CD4-positive, alpha-beta memory T cell (primary cell): ENCODE measurements at regions not wholly inside any gene's neighbourhood (a gene's known extent, or its start where the extent isn't known, plus 50 kb on each side); places are given as distances from the start of the nearest gene placed in this dataset.

Experiments used
- CTCF ChIA-PET: fragments of 350-600 bp; sonication (Branson Sonifier 250); formaldehyde crosslinking; loops from one replicate; lab custom pipeline; 2021; ENCODE audit warnings: inconsistent platforms; ENCODE audit not compliant: partially characterized antibody; lab: Charles Lee
- POLR2A ChIA-PET: fragments of 350-600 bp; sonication (Branson Sonifier 250); formaldehyde crosslinking; loops from one replicate; lab custom pipeline; 2021; ENCODE audit not compliant: partially characterized antibody; lab: Charles Lee
- DNase-seq, 5 donors: peaks; one replicate each; pipeline versions ENCODE4 v3.0.0 to v3.0.0-alpha.2; 2020 to 2022; ENCODE audit warnings: mixed read lengths in 1 of 5
- H3K27ac ChIP-seq: one replicate; pipeline ENCODE4 v1.7.0; 2013; ENCODE audit warnings: low read depth, low read length
- H3K27me3 ChIP-seq: 2 replicates; pipeline ENCODE4 v1.7.0; 2013; ENCODE audit warnings: mild to moderate bottlenecking, low read length, moderate library complexity; ENCODE audit not compliant: insufficient read depth
- H3K36me3 ChIP-seq: 2 replicates; pipeline ENCODE4 v1.7.0; 2013; ENCODE audit warnings: mild to moderate bottlenecking, low read length, moderate library complexity; ENCODE audit not compliant: insufficient read depth
- H3K4me1 ChIP-seq: 2 replicates; pipeline ENCODE4 v1.7.0; 2013; ENCODE audit warnings: mild to moderate bottlenecking, low read length, moderate library complexity; ENCODE audit not compliant: insufficient read depth
- H3K4me3 ChIP-seq, 2 donors: one replicate each; pipeline ENCODE4 v1.7.0; 2013; ENCODE audit warnings: low read length in 2 of 2, mild to moderate bottlenecking in 1 of 2
- H3K9me3 ChIP-seq, 2 donors: one replicate each; pipeline ENCODE4 v1.7.0; 2013; ENCODE audit warnings: low read length in 2 of 2, control low read depth in 1 of 2; ENCODE audit not compliant: control insufficient read depth in 1 of 2
- H3K27ac Mint-ChIP-seq, 7 donors: one replicate each; pipeline ENCODE4 v1.8.0; 2020 to 2021; ENCODE audit warnings: mixed read lengths in 7 of 7, mild to moderate bottlenecking in 6 of 7, inconsistent platforms in 3 of 7, moderate library complexity in 3 of 7
- H3K27me3 Mint-ChIP-seq, 2 donors: one replicate each; pipeline ENCODE4 v1.8.0; 2020 to 2021; ENCODE audit warnings: mixed read lengths in 2 of 2
- H3K36me3 Mint-ChIP-seq, 2 donors: one replicate each; pipeline ENCODE4 v1.8.0; 2020 to 2021; ENCODE audit warnings: mixed read lengths in 2 of 2, inconsistent platforms in 1 of 2, mild to moderate bottlenecking in 1 of 2
- H3K4me1 Mint-ChIP-seq, 4 donors: one replicate each; pipeline ENCODE4 v1.8.0; 2020 to 2021; ENCODE audit warnings: mixed read lengths in 4 of 4, mild to moderate bottlenecking in 1 of 4
- H3K4me3 Mint-ChIP-seq, 8 donors: one replicate each; pipeline ENCODE4 v1.8.0; 2020 to 2021; ENCODE audit warnings: mixed read lengths in 8 of 8, mild to moderate bottlenecking in 7 of 8, moderate library complexity in 6 of 8, inconsistent platforms in 3 of 8
- H3K9me3 Mint-ChIP-seq, 8 donors: one replicate each; pipeline ENCODE4 v1.8.0; 2020 to 2021; ENCODE audit warnings: mixed read lengths in 8 of 8, mild to moderate bottlenecking in 5 of 8, inconsistent platforms in 3 of 8, moderate library complexity in 1 of 8
- intact Hi-C: fragments of 100-400 bp; cut with micrococcal nuclease; formaldehyde crosslinking; loops from one replicate; pipeline ENCODE4 v1.15.1; 2023

DNA sequence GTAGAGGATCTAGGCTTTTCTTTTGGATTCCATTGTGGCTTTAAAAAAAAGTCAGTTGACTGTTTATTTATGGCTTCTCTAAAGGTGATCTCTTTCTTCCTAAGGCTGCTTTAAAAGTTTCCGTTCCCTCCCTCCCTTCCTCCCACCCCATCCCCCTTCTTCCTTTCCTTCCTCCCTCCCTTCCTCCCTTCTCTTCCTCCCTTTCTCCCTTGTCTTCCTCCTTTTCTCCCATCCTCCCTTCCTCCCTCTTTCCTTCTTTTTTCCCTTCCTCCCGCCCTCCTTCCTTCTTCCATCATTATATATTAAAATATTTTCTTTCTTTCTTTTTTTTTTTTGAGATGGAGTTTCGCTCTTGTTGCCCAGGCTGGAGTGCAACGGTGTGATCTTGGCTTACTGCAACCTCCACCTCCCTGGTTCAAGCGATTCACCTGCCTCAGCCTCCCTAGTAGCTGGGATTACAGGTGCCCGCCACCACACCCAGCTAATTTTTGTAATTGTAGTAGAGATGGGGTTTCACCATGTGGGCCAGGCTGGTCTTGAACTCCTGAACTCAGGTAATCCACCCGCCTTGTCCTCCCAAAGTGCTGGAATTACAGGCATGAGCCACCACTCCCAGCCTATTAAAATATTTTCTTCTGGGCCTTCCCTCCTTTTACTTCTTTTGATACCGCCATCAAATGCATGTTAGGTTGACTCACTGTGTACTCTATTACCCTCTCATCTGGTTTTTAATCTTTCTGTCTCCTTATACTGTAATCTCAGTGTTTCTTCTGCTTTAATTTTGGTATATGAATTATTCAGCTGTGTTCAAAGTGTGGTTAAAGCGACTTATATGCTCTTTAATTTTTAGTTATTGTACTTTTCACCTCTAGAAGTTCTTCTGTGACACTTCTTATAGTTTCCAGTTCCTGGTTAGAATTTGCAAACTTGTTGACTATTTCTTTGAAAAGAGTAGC is 59.2 kb upstream of the ATP5PO start:
- H3K4me3 ChIP-seq: no peak overlapping the region
- H3K36me3 Mint-ChIP-seq: peaks cover 12 to 17% of the 10 kb centered on the region in 2 donors
- H3K9me3 ChIP-seq: no peaks in the 10 kb centered on the region
- H3K4me1 Mint-ChIP-seq: peaks cover 37 to 52% (median 45%) of the 10 kb centered on the region in 4 donors
- no peaks in the 10 kb centered on the region for H3K27me3 Mint-ChIP-seq
- intact Hi-C loops: no loop called here
- no peaks in the 10 kb centered on the region for H3K27me3 ChIP-seq
- H3K27ac ChIP-seq: peak overlapping the region; percentile 58
- POLR2A ChIA-PET: interaction anchor here (0.5 to 15.3 kb wide), 7 partner anchors 8 to 101 kb away, joined by 3 to 230 read pairs (median 6); no protein-coding TSS in a partner anchor
- H3K27ac Mint-ChIP-seq: peak overlapping the region; percentile 67 to 98 (median 94)
- H3K36me3 ChIP-seq: peaks cover 9% of the 10 kb centered on the region
- H3K4me1 ChIP-seq: peaks cover 33% of the 10 kb centered on the region
- no peak for DNase-seq
- no peaks in the 10 kb centered on the region for H3K9me3 Mint-ChIP-seq
- CTCF ChIA-PET: interaction anchor here (1.4 to 2.9 kb wide), 4 partner anchors 16 to 51 kb away, joined by 3 to 7 read pairs (median 6); no protein-coding TSS in a partner anchor
- H3K4me3 Mint-ChIP-seq: peak overlapping the region in 3 of 8 donors; percentile 17 to 83 (median 61)

DNA sequence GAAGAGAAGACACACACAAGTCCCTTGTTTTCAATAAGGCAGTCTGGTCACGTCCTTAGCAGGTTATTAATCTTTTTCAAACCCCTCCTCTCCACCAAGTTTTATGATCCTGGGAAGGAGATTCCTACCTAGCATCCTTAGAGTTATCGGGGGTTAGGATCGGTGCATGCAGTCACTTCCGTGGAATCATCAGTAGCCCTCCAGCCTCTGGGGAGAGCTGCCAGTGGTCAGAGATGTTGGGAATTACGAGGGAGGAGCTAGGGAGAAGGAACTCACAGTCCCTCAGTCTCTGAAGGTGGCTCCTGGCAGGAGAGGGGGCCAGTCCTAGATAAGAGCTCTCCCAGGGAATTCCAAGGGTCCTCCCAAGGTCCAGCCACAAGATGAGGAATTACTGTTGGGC is 57.7 kb upstream of the ATP5PO start:
- H3K4me1 Mint-ChIP-seq: peaks cover 36 to 51% (median 43%) of the 10 kb centered on the region in 4 donors

DNA sequence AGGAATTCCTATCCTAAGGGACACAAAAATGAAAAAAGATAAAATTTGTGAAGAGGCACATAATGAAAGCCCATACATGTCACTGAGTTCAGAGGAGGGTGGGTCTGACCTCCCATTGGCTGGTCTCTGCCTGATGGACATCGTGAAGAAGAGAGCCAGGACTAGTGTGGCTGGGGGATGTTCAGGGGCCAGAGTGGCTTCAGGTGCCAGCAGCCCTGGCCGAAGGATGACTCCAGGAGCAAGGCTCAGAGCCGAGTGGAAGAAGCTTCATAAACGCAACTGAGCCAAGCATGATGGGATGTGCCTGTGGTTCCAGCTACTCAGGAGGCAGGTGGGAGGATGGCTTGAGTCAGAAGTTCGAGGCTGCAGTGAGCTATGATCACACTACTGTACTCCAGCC is 56.9 kb upstream of the ATP5PO start:
- Mint-ChIP-seq H3K27me3 (no peaks in the 10 kb centered on the region), H3K9me3 (no peaks in the 10 kb centered on the region), H3K4me1 (peaks cover 33 to 48% (median 42%) of the 10 kb centered on the region in 4 donors), H3K27ac (peak overlapping the region in 4 of 7 donors; percentile 27 to 70 (median 47)), H3K36me3 (peaks cover 24 to 34% of the 10 kb centered on the region in 2 donors), H3K4me3 (no peak overlapping the region)
- Histone ChIP-seq H3K27ac (no peak overlapping the region), H3K36me3 (peaks cover 9% of the 10 kb centered on the region), H3K4me1 (peaks cover 27% of the 10 kb centered on the region), H3K27me3 (no peaks in the 10 kb centered on the region), H3K9me3 (no peaks in the 10 kb centered on the region), H3K4me3 (no peak overlapping the region)
- intact Hi-C loops: no loop called here
- ChIA-PET POLR2A (interaction anchor here (2.0 to 15.3 kb wide), 2 partner anchors 15 to 21 kb away, joined by 6 to 230 read pairs; no protein-coding TSS in a partner anchor), CTCF (interaction anchor here (1.0 to 1.2 kb wide), 2 partner anchors 48 to 230 kb away, joined by 3 read pairs; no protein-coding TSS in a partner anchor)
- DNase-seq: no peak

More for the DNA sequence above, 57.7 kb upstream of the ATP5PO start:
- Histone ChIP-seq H3K4me1 (peaks cover 33% of the 10 kb centered on the region), H3K9me3 (no peaks in the 10 kb centered on the region), H3K4me3 (no peak overlapping the region), H3K27me3 (no peaks in the 10 kb centered on the region), H3K27ac (no peak overlapping the region), H3K36me3 (peaks cover 9% of the 10 kb centered on the region)
- Mint-ChIP-seq H3K27me3 (no peaks in the 10 kb centered on the region), H3K9me3 (no peaks in the 10 kb centered on the region), H3K27ac (peak overlapping the region in 1 of 7 donors; percentile 12), H3K4me3 (no peak overlapping the region), H3K36me3 (peaks cover 22 to 29% of the 10 kb centered on the region in 2 donors)
- intact Hi-C loops: no loop called here
- DNase-seq: no peak
- POLR2A ChIA-PET: interaction anchor here (0.6 to 15.3 kb wide), 6 partner anchors 16 to 230 kb away, joined by 3 to 230 read pairs (median 3); partner anchors contain the start of genes MRPS6 and SLC5A3
- CTCF ChIA-PET: interaction anchor here (1.0 kb wide), 1 partner anchor 49 kb away, joined by 3 read pairs; no protein-coding TSS in a partner anchor

DNA sequence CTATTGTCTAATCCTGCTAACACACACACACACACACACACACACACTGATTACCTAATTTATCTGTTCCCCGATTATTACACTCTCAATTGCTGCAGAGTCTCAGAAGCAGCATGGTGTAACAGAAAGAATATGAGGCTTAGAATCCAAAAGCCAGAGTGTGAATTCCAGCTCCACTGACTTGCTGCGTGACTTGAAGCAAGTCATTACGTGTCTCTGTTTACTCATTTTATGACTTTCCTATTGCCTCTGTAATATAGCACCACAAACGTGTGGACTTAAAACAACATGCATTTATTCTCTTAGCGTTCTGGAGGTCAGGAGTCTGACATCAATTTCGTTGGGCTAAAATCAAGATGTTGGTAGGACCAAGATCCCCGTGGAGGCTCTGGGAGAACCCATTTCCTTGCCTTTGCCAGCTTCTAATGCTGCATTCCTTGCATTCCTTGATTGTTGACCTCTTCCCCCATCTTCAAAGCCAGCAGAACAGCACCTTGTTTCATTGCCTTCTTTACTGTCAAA is 55.9 kb upstream of the ATP5PO start:
- POLR2A ChIA-PET: interaction anchor here (15.3 kb wide), 1 partner anchor 20 kb away, joined by 230 read pairs; no protein-coding TSS in a partner anchor
- Histone ChIP-seq H3K27me3 (no peaks in the 10 kb centered on the region), H3K4me3 (no peak overlapping the region), H3K9me3 (no peaks in the 10 kb centered on the region), H3K27ac (no peak overlapping the region), H3K36me3 (peaks cover 9% of the 10 kb centered on the region), H3K4me1 (peaks cover 18% of the 10 kb centered on the region)
- Mint-ChIP-seq H3K36me3 (peaks cover 30 to 42% of the 10 kb centered on the region in 2 donors), H3K9me3 (no peaks in the 10 kb centered on the region), H3K27ac (peak overlapping the region in 5 of 7 donors; percentile 6 to 66 (median 15)), H3K4me3 (peak overlapping the region in 2 of 8 donors; percentile 1), H3K4me1 (peaks cover 23 to 42% (median 37%) of the 10 kb centered on the region in 4 donors), H3K27me3 (no peaks in the 10 kb centered on the region)
- intact Hi-C loops: no loop called here
- CTCF ChIA-PET: interaction anchor here (1.2 to 1.4 kb wide), 2 partner anchors 10 to 231 kb away, joined by 3 to 6 read pairs; no protein-coding TSS in a partner anchor
- no peak for DNase-seq

DNA sequence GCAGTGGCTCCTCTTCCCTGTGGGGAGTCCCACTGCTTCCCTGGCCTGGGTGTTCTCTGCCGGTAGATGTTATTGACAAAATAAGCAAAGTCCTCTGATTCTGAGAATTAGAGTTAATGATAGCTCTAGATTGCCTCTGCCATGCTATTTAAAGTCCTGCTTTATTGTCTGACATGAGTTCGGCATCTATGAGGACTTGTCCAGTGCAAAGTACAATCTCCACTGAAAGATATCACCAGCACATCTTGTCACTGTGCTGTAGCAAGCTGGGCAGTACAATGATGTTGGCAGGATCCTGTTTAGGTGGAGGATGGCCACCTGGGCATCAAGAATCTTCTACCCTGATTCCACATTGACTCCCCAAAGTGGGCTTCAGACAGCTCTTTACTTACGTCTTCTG is 54.0 kb upstream of the ATP5PO start:
- no peaks in the 10 kb centered on the region for H3K9me3 Mint-ChIP-seq
- peaks cover 9% of the 10 kb centered on the region for H3K36me3 ChIP-seq
- peaks cover 7 to 25% (median 21%) of the 10 kb centered on the region in 4 donors for H3K4me1 Mint-ChIP-seq
- H3K27ac Mint-ChIP-seq: peak overlapping the region in 3 of 7 donors; percentile 29 to 70 (median 58)
- no peaks in the 10 kb centered on the region for H3K27me3 Mint-ChIP-seq
- no peak overlapping the region for H3K27ac ChIP-seq
- no peaks in the 10 kb centered on the region for H3K4me1 ChIP-seq
- H3K36me3 Mint-ChIP-seq: peaks cover 30 to 43% of the 10 kb centered on the region in 2 donors
- POLR2A ChIA-PET: interaction anchor here (1.7 to 15.3 kb wide), 3 partner anchors 18 to 46 kb away, joined by 4 to 230 read pairs (median 5); no protein-coding TSS in a partner anchor
- H3K4me3 ChIP-seq: no peak overlapping the region
- H3K27me3 ChIP-seq: no peaks in the 10 kb centered on the region
- no peak overlapping the region for H3K4me3 Mint-ChIP-seq
- no peak for DNase-seq
- CTCF ChIA-PET: interaction anchor here (0.9 to 1.4 kb wide), 2 partner anchors 10 to 45 kb away, joined by 3 to 5 read pairs; no protein-coding TSS in a partner anchor
- no peaks in the 10 kb centered on the region for H3K9me3 ChIP-seq
- intact Hi-C loops: no loop called here

DNA sequence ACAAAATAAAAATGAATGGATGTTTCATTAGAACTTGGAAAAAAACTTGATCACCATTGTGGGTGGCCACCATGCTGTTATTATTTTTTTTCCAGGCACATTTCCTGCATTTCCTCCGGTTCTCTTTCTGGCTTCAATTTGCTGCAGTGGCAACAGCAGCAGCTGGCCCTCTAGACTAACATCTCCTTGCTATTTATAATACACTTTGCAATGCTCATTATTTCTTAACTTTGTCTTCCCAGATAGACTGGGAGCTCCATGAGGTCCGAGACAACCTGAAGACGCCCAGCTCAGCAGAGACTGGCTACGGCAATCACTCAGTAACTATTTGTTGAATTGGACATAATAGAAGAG is 53.4 kb upstream of the ATP5PO start:
- H3K4me1 ChIP-seq: no peaks in the 10 kb centered on the region
- Mint-ChIP-seq H3K36me3 (peaks cover 31 to 47% of the 10 kb centered on the region in 2 donors), H3K27ac (peak overlapping the region in 2 of 7 donors; percentile 22 to 42), H3K27me3 (no peaks in the 10 kb centered on the region), H3K4me3 (no peak overlapping the region), H3K9me3 (no peaks in the 10 kb centered on the region), H3K4me1 (peaks cover 10 to 27% (median 20%) of the 10 kb centered on the region in 4 donors)
- peaks cover 9% of the 10 kb centered on the region for H3K36me3 ChIP-seq
- no peaks in the 10 kb centered on the region for H3K9me3 ChIP-seq
- no peak overlapping the region for H3K27ac ChIP-seq
- POLR2A ChIA-PET: interaction anchor here (1.0 to 15.3 kb wide), 3 partner anchors 8 to 18 kb away, joined by 4 to 230 read pairs (median 4); no protein-coding TSS in a partner anchor
- intact Hi-C loops: no loop called here
- no peak for DNase-seq
- CTCF ChIA-PET: interaction anchor here (0.9 to 1.4 kb wide), 5 partner anchors 9 to 46 kb away, joined by 3 to 5 read pairs (median 4); no protein-coding TSS in a partner anchor
- H3K27me3 ChIP-seq: no peaks in the 10 kb centered on the region
- H3K4me3 ChIP-seq: no peak overlapping the region
